ENCODE measurements at regions not wholly inside any gene's neighbourhood (a gene's known extent, or its start where the extent isn't known, plus 50 kb on each side); places are given as distances from the start of the nearest gene placed in this dataset.
"Not testable (repeated sequence)": the region's sequence is repeated elsewhere in the genome, so short reads cannot be mapped to it uniquely, and the experiment has no call there.

- no peak for DNase-seq
Measured at GRCh38 chr7:48992816-48993215, 68.5 kb downstream of the CDC14C start.

DNA sequence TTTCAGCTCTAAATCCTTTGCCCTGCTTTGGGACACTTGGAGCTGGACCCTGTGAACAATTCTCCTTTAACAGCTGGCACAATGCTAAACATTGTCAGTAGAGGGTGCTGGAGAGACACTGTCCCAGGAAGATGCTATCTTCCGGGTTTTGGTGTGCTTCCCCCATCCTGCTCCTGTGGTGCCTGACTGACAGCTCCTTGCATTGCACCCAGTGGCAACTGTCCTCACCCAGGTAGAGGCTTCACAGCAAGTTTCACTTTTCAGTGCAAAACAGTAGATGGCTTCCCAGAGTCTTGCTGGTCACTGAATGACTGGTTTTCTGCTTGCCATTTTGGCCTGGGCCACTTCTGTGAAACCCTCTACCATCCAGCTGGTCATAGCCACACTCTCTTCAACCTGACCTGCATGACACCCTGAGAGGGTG, 77.3 kb downstream of the CDC14C start:
- DNase-seq: peak; percentile 85

DNA sequence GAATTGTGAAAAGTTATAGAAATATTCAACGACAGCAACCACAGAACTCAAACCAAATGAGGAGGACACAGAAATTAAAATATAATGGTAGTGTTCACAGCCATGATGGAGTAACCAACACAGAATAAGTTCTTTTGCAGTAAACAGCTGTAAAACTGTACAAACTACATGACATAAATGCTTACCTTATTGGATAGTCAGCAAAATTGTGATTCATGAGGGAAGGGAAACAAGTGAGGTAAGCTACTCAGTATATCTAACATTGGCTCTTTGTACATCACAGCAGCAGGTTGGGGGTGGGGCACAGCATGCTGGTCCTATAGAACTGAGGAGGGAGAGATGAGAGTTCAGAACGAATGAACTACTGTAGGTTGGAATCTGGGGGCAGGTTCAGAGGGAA, 86.4 kb downstream of the CDC14C start:
- DNase-seq: no peak

DNA sequence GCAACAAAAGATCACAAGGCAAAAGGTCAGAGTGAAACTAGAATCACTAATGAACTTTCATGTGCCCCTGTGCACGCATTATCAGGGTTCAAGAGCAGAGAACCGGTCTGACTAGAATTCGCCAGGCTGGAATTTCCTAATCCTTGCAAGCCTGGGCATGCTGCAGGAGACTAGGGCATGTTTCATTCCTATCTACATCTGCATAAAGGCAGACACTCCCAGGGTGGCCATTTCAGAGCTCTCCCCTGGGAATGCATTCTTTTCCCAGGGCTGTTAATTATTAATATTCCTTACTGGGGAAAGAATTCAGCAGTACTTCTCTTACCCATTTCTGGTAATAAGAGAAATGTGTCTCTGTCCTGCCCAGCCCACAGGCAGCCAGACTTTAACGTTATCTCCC, 90.5 kb downstream of the CDC14C start:
- peak; percentile 58 for DNase-seq

GRCh38 chr7:49020145-49020544, 95.8 kb downstream of the CDC14C start:
- no peak for DNase-seq

DNA sequence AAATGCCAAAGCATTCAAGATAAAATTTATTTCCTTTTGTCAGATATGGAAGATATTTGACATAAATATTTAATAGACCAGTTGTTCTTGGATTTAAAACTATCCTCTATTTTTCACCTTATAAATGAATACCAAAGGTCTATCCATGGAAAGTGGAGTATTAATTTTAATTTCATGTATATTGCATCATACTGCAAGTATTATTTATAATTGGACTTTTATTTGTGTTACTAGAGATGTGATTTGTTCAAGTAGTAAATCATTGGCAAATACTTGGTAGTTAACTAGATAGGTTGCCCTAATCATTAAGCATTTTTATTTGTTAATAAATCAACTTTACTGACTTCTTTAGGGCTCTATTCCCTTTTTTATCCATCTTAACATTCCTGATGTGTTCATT, 98.1 kb downstream of the CDC14C start:
- DNase-seq: no peak

GRCh38 chr7:49023345-49024328, 99.3 kb downstream of the CDC14C start:
- DNase-seq: no peak

GRCh38 chr7:49030221-49030620, 105.9 kb downstream of the CDC14C start:
- peak; percentile 17 for DNase-seq

- not testable (repeated sequence) for DNase-seq
Measured at GRCh38 chr7:49033140-49033539, 108.8 kb downstream of the CDC14C start.

DNA sequence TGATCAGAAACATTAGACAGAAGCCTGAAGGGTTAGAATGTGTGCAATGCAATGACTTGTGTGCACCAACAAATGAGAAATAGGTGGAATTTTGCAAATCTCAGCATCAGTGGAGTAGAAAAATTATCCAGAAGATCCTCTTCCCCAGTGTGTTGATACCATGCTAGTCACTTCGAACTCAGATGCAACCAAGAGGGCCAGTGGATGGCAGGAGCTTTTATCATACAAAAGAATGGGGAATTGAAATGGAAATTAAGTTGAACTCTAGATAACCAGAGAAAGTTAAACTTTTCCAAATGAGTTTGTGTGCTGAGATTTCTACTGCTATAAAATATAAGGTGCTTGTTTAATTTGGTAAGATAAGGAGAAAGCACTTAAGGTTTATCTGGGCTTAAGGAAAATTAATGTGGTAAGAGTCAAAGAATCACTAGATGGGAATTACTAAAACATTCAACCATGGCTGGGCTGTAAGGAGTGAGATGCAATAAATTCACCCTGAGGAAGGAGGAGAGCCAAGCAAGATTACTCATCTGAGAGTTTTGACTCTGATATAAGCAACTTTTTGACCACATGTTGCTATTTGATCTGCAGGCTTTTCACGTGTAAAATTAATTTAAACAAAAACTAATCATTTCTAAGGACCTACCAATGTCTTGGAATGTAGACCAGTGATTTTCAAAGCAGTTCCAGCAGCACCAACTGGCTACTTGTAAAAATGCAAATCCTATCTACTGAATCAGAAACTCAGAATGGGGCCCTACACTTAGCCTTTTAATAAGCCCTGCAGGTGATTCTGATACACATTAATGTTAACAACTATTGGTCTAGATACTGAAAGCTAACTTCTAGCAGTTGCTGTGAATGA, 113.2 kb downstream of the CDC14C start:
- no peak for DNase-seq

- DNase-seq: no peak
Measured at GRCh38 chr7:49038821-49039358, 114.5 kb downstream of the CDC14C start.

- DNase-seq: no peak
Measured at GRCh38 chr7:49060743-49061142, 136.4 kb downstream of the CDC14C start.

DNA sequence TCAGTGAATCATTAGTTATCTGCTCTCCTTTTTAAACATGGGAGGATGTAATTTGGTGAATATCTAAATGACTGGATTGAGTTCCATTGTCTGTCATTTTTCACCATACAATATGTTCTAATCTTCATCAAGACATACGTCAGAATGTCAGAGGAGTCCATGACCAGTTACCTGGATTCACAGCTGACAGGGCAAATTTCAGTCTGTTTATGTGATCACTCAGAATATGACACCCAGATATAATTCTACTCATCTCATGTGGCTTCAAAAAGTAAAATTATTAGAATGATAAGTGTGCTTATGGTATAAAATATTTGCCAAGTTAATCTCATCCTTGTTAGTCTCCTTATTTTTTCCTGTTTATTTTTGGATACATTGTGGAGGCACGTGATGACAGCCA, 150.2 kb downstream of the CDC14C start:
- no peak for DNase-seq

- DNase-seq: no peak
Measured at GRCh38 chr7:49080896-49081475, 156.6 kb downstream of the CDC14C start.

GRCh38 chr7:49088017-49088416, 163.7 kb downstream of the CDC14C start:
- no peak for DNase-seq

GRCh38 chr7:49089717-49090116, 165.4 kb downstream of the CDC14C start:
- no peak for DNase-seq

DNA sequence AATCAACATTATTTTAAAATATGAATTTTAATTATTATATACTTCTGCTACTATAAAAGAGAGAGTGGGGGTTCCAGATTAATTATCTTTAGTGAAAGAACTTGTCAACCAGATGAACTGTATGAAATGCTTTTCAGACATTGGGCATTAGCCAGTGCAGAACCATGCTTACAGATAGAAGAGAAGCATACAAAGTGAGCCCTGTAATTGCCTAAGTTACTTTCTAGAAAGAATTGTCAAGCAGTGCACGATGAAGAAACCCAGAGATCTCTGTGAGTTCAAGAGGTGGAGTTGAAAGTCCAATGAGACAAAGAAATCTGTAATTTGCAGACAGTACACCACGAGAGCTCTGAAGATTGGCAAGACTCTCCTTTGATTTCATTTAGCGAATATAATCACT, 166.7 kb downstream of the CDC14C start:
- no peak for DNase-seq

- DNase-seq: peak; percentile 65
Measured at GRCh38 chr7:49091519-49091918, 167.2 kb downstream of the CDC14C start.

GRCh38 chr7:49093218-49093617, 168.9 kb downstream of the CDC14C start:
- no peak for DNase-seq

GRCh38 chr7:49094866-49095265, 170.5 kb downstream of the CDC14C start:
- no peak for DNase-seq

DNA sequence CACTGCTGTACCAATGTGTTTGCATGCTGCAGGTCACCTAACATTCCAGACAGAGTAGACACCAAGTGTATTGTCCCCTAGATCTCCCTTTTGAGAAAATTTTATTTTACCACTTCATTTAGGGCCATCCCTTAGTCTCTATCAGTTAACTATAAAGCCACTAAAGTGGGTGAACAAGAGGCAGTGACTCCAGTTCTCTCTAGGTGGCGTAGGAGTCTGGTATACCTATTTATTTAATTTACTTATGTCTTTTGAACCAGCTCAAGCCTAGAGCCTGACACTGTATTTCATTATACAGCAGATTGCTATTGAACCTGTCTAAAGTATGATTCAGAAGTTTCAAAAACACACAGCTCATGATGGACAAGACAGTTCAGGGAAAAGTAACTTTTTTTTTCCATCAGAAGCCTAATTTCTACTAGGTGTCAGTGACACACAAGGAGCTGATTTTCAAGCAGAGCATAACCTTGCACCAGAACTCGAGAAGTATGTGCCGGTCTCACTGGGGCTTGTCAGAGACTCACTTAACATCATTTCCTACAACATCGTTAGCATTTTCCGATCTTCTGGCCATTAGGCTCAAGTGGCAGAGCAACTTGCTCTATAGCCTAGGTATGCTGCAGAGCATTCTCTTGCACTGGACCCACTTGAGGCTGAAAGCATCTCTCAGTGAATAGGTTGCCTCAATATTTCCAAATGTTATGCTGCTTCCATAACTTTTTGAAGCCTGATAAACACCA, 175.4 kb downstream of the CDC14C start:
- peak; percentile 64 for DNase-seq

Measured in DMS53 (cell line).